ENCODE measurements at regions not wholly inside any gene's neighbourhood (a gene's known extent, or its start where the extent isn't known, plus 50 kb on each side); places are given as distances from the start of the nearest gene placed in this dataset.
"Not testable (repeated sequence)": the region's sequence is repeated elsewhere in the genome, so short reads cannot be mapped to it uniquely, and the experiment has no call there.

DNA sequence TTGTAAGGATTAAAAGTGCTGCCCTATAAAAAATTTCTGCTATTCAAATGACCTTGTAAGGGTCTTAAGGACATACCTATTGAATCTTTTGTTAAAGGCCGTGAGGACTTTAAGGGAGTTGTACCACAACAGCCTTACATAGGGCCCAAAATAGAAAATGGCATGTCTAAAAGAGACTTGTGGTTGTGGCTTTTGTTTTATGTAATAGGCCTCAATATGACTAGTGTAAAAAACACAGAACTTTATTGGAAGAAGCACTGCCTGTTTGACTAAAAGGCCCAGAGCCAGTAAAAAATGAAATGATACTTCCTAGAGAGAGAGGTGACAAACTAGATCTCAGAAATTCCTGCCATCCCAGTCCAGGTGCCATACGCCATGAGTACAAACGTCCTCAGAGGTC is 286.6 kb downstream of the SEMA3D start:
- Histone ChIP-seq H3K36me3 (replicated peaks; ENCODE audit: insufficient read depth, low read length) (no peaks in the 10 kb centered on the region), H3K4me2 (ENCODE audit: low read depth, low read length) (no peak overlapping the region), H3K9me2 (replicated peaks; ENCODE audit: insufficient read depth, low read length) (no peaks in the 10 kb centered on the region), H3K27me3 (replicated peaks; ENCODE audit: insufficient read depth, low read length) (no peaks in the 10 kb centered on the region), H3K9me3 (replicated peaks; ENCODE audit: insufficient read depth, low read length) (no peaks in the 10 kb centered on the region), H3K4me1 (ENCODE audit: low read length) (no peaks in the 10 kb centered on the region), H3K79me2 (ENCODE audit: low read length) (no peaks in the 10 kb centered on the region), H3K4me3 (ENCODE audit: low read length) (no peak overlapping the region), H4K20me1 (ENCODE audit: insufficient read depth, low read length) (no peaks in the 10 kb centered on the region), H3K27ac (ENCODE audit: low read length) (no peak overlapping the region), H2AFZ (ENCODE audit: low read length) (no peak overlapping the region), H3F3A (ENCODE audit: insufficient read depth, low read length) (no peaks in the 10 kb centered on the region), H3K9ac (ENCODE audit: low read length) (no peak overlapping the region)
- TF ChIP-seq EZH2 (optimal IDR thresholded peaks at IDR 0.05; ENCODE audit: low read depth, low read length) (no peak), EZH2phosphoT487 (IDR thresholded peaks at IDR 0.05; ENCODE audit: low read length) (no peak)
- TF ChIP-seq, protein P1, sequence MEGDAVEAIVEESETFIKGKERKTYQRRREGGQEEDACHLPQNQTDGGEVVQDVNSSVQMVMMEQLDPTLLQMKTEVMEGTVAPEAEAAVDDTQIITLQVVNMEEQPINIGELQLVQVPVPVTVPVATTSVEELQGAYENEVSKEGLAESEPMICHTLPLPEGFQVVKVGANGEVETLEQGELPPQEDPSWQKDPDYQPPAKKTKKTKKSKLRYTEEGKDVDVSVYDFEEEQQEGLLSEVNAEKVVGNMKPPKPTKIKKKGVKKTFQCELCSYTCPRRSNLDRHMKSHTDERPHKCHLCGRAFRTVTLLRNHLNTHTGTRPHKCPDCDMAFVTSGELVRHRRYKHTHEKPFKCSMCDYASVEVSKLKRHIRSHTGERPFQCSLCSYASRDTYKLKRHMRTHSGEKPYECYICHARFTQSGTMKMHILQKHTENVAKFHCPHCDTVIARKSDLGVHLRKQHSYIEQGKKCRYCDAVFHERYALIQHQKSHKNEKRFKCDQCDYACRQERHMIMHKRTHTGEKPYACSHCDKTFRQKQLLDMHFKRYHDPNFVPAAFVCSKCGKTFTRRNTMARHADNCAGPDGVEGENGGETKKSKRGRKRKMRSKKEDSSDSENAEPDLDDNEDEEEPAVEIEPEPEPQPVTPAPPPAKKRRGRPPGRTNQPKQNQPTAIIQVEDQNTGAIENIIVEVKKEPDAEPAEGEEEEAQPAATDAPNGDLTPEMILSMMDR (IDR thresholded peaks at IDR 0.05; ENCODE audit: low read length): no peak
- DNase-seq: no peak

DNA sequence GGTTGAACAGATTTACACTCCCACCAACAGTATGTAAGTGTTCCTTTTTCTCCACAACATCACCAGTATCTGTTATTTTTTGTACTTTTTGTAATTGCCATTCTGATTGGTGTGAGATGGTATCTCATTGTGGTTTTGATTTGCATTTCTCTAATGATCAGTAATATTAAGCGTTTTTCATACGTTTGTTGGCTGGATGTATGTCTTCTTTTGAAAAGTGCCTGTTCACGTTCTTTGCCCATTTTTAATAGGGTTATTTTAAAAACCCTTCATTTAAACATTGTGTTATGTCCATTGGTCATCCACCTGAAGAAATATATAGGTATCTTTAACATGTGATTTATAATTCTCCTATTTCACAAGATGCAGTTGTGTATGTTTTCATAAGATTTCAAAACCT is 291.3 kb downstream of the SEMA3D start:
- no peak for TF ChIP-seq EZH2 (optimal IDR thresholded peaks at IDR 0.05; ENCODE audit: low read depth, low read length)
- TF ChIP-seq, protein P1 (IDR thresholded peaks at IDR 0.05; ENCODE audit: low read length): no peak
- no peak for TF ChIP-seq EZH2phosphoT487 (IDR thresholded peaks at IDR 0.05; ENCODE audit: low read length)
- Histone ChIP-seq H3K36me3 (replicated peaks; ENCODE audit: insufficient read depth, low read length) (no peaks in the 10 kb centered on the region), H3K9me2 (replicated peaks; ENCODE audit: insufficient read depth, low read length) (no peaks in the 10 kb centered on the region), H4K20me1 (ENCODE audit: insufficient read depth, low read length) (no peaks in the 10 kb centered on the region), H3K79me2 (ENCODE audit: low read length) (no peaks in the 10 kb centered on the region), H3K9me3 (replicated peaks; ENCODE audit: insufficient read depth, low read length) (no peaks in the 10 kb centered on the region), H3F3A (ENCODE audit: insufficient read depth, low read length) (no peaks in the 10 kb centered on the region), H2AFZ (ENCODE audit: low read length) (no peak overlapping the region), H3K27ac (ENCODE audit: low read length) (no peak overlapping the region), H3K9ac (ENCODE audit: low read length) (no peak overlapping the region), H3K4me3 (ENCODE audit: low read length) (no peak overlapping the region), H3K27me3 (replicated peaks; ENCODE audit: insufficient read depth, low read length) (no peaks in the 10 kb centered on the region), H3K4me2 (ENCODE audit: low read depth, low read length) (no peak overlapping the region), H3K4me1 (ENCODE audit: low read length) (no peaks in the 10 kb centered on the region)
- DNase-seq: no peak

DNA sequence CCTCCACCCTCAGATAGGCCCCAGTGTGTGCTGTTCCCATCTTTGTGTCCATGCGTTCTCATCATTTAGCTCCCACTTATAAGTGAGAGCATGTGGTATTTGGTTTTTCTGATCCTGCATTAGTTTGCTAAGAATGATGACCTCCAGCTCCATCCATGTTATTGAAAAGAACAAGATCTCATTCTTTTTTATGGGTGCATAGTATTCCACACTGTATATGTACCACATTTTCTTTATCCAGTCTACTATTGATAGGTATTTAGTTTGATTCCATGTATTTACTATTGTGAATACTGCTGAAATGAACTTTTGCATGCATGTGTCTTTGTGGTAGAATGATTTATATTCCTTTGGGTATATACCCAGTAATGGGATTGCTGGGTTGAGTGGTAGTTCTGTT is 303.3 kb downstream of the SEMA3D start:
- H4K20me1 ChIP-seq (ENCODE audit: insufficient read depth, low read length); H2AFZ ChIP-seq (ENCODE audit: low read length); H3K9me2 ChIP-seq (replicated peaks; ENCODE audit: insufficient read depth, low read length); H3K27ac ChIP-seq (ENCODE audit: low read length); H3K4me2 ChIP-seq (ENCODE audit: low read depth, low read length); H3K36me3 ChIP-seq (replicated peaks; ENCODE audit: insufficient read depth, low read length); H3K9me3 ChIP-seq (replicated peaks; ENCODE audit: insufficient read depth, low read length); DNase-seq; H3K9ac ChIP-seq (ENCODE audit: low read length); H3K4me3 ChIP-seq (ENCODE audit: low read length); H3F3A ChIP-seq (ENCODE audit: insufficient read depth, low read length); H3K79me2 ChIP-seq (ENCODE audit: low read length); H3K27me3 ChIP-seq (replicated peaks; ENCODE audit: insufficient read depth, low read length); H3K4me1 ChIP-seq (ENCODE audit: low read length): not testable (repeated sequence)

DNA sequence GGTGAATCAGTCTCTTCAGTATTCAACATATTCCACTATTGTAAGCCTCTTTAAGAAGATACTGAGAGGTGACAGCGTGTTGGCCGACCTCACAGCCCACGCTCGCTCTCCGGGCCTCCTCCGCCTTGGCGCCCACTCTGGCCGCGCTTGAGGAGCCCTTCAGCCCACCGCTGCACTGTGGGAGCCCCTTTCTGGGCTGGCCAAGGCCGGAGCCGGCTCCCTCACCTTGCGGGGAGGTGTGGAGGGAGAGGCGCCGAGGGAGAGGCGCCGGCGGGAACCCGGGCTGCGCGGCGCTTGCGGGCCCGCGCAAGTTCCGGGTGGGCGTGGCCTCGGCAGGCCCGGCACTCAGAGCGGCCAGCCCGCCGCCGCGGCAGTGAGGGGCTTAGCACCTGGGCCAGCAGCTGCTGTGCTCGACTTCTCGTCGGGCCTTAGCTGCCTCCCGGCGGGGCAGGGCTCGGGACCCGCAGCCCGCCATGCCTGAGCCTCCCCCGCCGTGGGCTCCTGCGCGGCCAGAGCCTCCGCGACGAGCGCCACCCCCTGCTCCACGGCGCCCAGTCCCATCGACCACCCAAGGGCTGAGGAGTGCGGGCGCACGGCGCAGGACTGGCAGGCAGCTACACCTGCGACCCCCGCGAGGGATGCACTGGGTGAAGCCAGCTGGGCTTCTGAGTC is 306.4 kb downstream of the SEMA3D start:
- not testable (repeated sequence) for H2AFZ ChIP-seq (ENCODE audit: low read length); DNase-seq; H3K36me3 ChIP-seq (replicated peaks; ENCODE audit: insufficient read depth, low read length); H4K20me1 ChIP-seq (ENCODE audit: insufficient read depth, low read length); H3K4me2 ChIP-seq (ENCODE audit: low read depth, low read length); H3K4me3 ChIP-seq (ENCODE audit: low read length); H3K79me2 ChIP-seq (ENCODE audit: low read length); H3K9me2 ChIP-seq (replicated peaks; ENCODE audit: insufficient read depth, low read length); H3F3A ChIP-seq (ENCODE audit: insufficient read depth, low read length); H3K27ac ChIP-seq (ENCODE audit: low read length); H3K4me1 ChIP-seq (ENCODE audit: low read length); H3K27me3 ChIP-seq (replicated peaks; ENCODE audit: insufficient read depth, low read length); H3K9me3 ChIP-seq (replicated peaks; ENCODE audit: insufficient read depth, low read length); H3K9ac ChIP-seq (ENCODE audit: low read length)

All from MM.1S (cell line).